Neural cell (in vitro differentiated cells): ENCODE measurements at regions not wholly inside any gene's neighbourhood (a gene's known extent, or its start where the extent isn't known, plus 50 kb on each side); places are given as distances from the start of the nearest gene placed in this dataset.

Source experiments
- H2AFZ ChIP-seq: fragments of 200-600, 300-800 bp; sonication (generic), shearing (Covaris generic); 2 replicates; pipeline ENCODE4 v1.6.0; 2014; ENCODE audit warnings: low read depth, mild to moderate bottlenecking, antibody characterized with exemption, low read length, moderate library complexity
- H3F3A ChIP-seq: fragments of 200-600 bp; shearing (Covaris generic); 2 replicates; pipeline ENCODE4 v1.6.1; 2016; ENCODE audit warnings: mild to moderate bottlenecking, moderate library complexity, mixed read lengths, antibody characterized with exemption, low read length; ENCODE audit not compliant: insufficient read depth, poor library complexity, severe bottlenecking
- H3K27ac ChIP-seq: fragments of 200-600, 300-800 bp; sonication (generic), shearing (Covaris generic); 2 replicates; pipeline ENCODE4 v1.5.1; 2014; ENCODE audit warnings: mild to moderate bottlenecking, low read length, moderate library complexity
- H3K27me3 ChIP-seq: fragments of 300-800, 200-600 bp; sonication (generic), shearing (Covaris generic); 2 replicates; pipeline ENCODE4 v1.6.0; 2014; ENCODE audit warnings: mild to moderate bottlenecking, low read depth, low read length, moderate library complexity; ENCODE audit not compliant: insufficient read depth
- H3K36me3 ChIP-seq: fragments of 300-800, 200-600 bp; sonication (generic), shearing (Covaris generic); 2 replicates; pipeline ENCODE4 v1.5.1; 2014; ENCODE audit warnings: mild to moderate bottlenecking, antibody characterized with exemption, low read length, moderate library complexity; ENCODE audit not compliant: insufficient read depth
- H3K4me2 ChIP-seq: fragments of 300-800, 200-600 bp; sonication (generic), shearing (Covaris generic); 2 replicates; pipeline ENCODE4 v1.6.0; 2014; ENCODE audit warnings: mild to moderate bottlenecking, low read length
- H3K4me3 ChIP-seq: fragments of 300-800, 200-600 bp; sonication (generic), shearing (Covaris generic); 2 replicates; pipeline ENCODE4 v1.5.1; 2014; ENCODE audit warnings: mild to moderate bottlenecking, low read length, moderate library complexity
- H3K79me2 ChIP-seq: fragments of 200-600 bp; shearing (Covaris generic); replicated peaks from 2 replicates; pipeline ENCODE4 v1.6.0; 2014; ENCODE audit warnings: mild to moderate bottlenecking, low read length, moderate library complexity; ENCODE audit not compliant: insufficient read depth
- H3K9ac ChIP-seq: fragments of 300-800, 200-600 bp; sonication (generic), shearing (Covaris generic); 2 replicates; pipeline ENCODE4 v1.6.1; 2016; ENCODE audit warnings: mild to moderate bottlenecking, low read length, mixed read lengths
- H3K9me2 ChIP-seq: fragments of 200-600 bp; shearing (Covaris generic); 2 replicates; pipeline ENCODE4 v1.6.1; 2016; ENCODE audit warnings: mild to moderate bottlenecking, low read length, mixed read lengths; ENCODE audit not compliant: insufficient read depth
- H3K9me3 ChIP-seq: fragments of 200-600, 300-800 bp; sonication (generic), shearing (Covaris generic); 2 replicates; pipeline ENCODE4 v1.6.1; 2016; ENCODE audit warnings: mild to moderate bottlenecking, mixed run types, low read length, moderate library complexity, mixed read lengths
- H4K20me1 ChIP-seq: fragments of 200-600 bp; shearing (Covaris generic); 2 replicates; pipeline ENCODE4 v1.6.1; 2016; ENCODE audit warnings: mild to moderate bottlenecking, mixed run types; ENCODE audit not compliant: insufficient read depth
- CTCF ChIP-seq: fragments of 450-650 bp; IDR thresholded peaks from 2 replicates; pipeline ENCODE4 v1.5.1; 2014; ENCODE audit warnings: antibody characterized with exemption, mild to moderate bottlenecking, moderate library complexity; ENCODE audit not compliant: poor library complexity, severe bottlenecking
- EP300 ChIP-seq: fragments of 450-650 bp; conservative IDR thresholded peaks from 2 replicates; pipeline ENCODE4 v1.6.1; 2014; ENCODE audit warnings: antibody characterized with exemption, mild to moderate bottlenecking, moderate library complexity; ENCODE audit not compliant: poor library complexity, severe bottlenecking
- EZH2 ChIP-seq: fragments of 200-600, 300-800 bp; shearing (Covaris generic), sonication (generic); IDR thresholded peaks from 2 replicates; pipeline ENCODE4 v1.6.1; 2014; ENCODE audit warnings: antibody characterized with exemption, low read length, borderline replicate concordance, mild to moderate bottlenecking; ENCODE audit not compliant: insufficient read depth, poor library complexity, severe bottlenecking
- MXI1 ChIP-seq: fragments of 450-650 bp; conservative IDR thresholded peaks from 2 replicates; pipeline ENCODE4 v1.6.1; 2014; ENCODE audit warnings: antibody characterized with exemption, mild to moderate bottlenecking; ENCODE audit not compliant: poor library complexity, severe bottlenecking
- POLR2AphosphoS5 ChIP-seq: IDR thresholded peaks from 2 replicates; pipeline ENCODE4 v1.6.1; 2012
- RAD21 ChIP-seq: fragments of 450-650 bp; conservative IDR thresholded peaks from 2 replicates; pipeline ENCODE4 v1.6.1; 2014; ENCODE audit warnings: antibody characterized with exemption, mild to moderate bottlenecking, moderate library complexity
- REST ChIP-seq: IDR thresholded peaks from 2 replicates; pipeline ENCODE4 v1.6.1; 2012; ENCODE audit warnings: borderline replicate concordance
- SMC3 ChIP-seq: fragments of 450-650 bp; conservative IDR thresholded peaks from 2 replicates; pipeline ENCODE4 v1.6.1; 2014; ENCODE audit warnings: antibody characterized with exemption, mild to moderate bottlenecking, moderate library complexity; ENCODE audit not compliant: poor library complexity
- TAF1 ChIP-seq: IDR thresholded peaks from 2 replicates; pipeline ENCODE4 v1.6.1; 2012; ENCODE audit warnings: low read depth

- Histone ChIP-seq H3F3A (no peaks in the 10 kb centered on the region), H3K27ac (no peak overlapping the region), H3K9me3 (no peaks in the 10 kb centered on the region), H3K4me3 (no peak overlapping the region), H3K9me2 (no peaks in the 10 kb centered on the region), H3K79me2 (no peaks in the 10 kb centered on the region), H3K9ac (no peak overlapping the region), H4K20me1 (no peaks in the 10 kb centered on the region), H2AFZ (no peak overlapping the region), H3K27me3 (no peaks in the 10 kb centered on the region), H3K36me3 (no peaks in the 10 kb centered on the region), H3K4me2 (no peak overlapping the region)
- TF ChIP-seq MXI1: no peak
- no peak for TF ChIP-seq EZH2
Measured at GRCh38 chr3:11950576-11950975, 53.6 kb upstream of the SYN2 start.

- Histone ChIP-seq H3K9ac (no peak overlapping the region), H3K9me3 (no peaks in the 10 kb centered on the region), H3F3A (no peaks in the 10 kb centered on the region), H2AFZ (no peak overlapping the region), H3K9me2 (no peaks in the 10 kb centered on the region), H3K27ac (no peak overlapping the region), H3K27me3 (no peaks in the 10 kb centered on the region), H3K36me3 (no peaks in the 10 kb centered on the region), H3K4me2 (no peak overlapping the region), H4K20me1 (no peaks in the 10 kb centered on the region), H3K79me2 (no peaks in the 10 kb centered on the region), H3K4me3 (no peak overlapping the region)
- TF ChIP-seq POLR2AphosphoS5 (no peak), RAD21 (no peak), TAF1 (no peak), CTCF (no peak), REST (no peak), MXI1 (no peak)
Measured at GRCh38 chr3:11953350-11953749, 50.8 kb upstream of the SYN2 start.

- no peaks in the 10 kb centered on the region for H3K9me3 ChIP-seq
- TF ChIP-seq MXI1 (no peak), CTCF (no peak), REST (no peak), POLR2AphosphoS5 (no peak), EZH2 (no peak), EP300 (no peak), SMC3 (no peak), TAF1 (no peak)
- no peak overlapping the region for H3K4me3 ChIP-seq
- H3K9ac ChIP-seq: no peak overlapping the region
- H3K36me3 ChIP-seq: no peaks in the 10 kb centered on the region
- no peaks in the 10 kb centered on the region for H4K20me1 ChIP-seq
- no peaks in the 10 kb centered on the region for H3K9me2 ChIP-seq
- no peak overlapping the region for H2AFZ ChIP-seq
- H3K79me2 ChIP-seq: no peaks in the 10 kb centered on the region
- no peaks in the 10 kb centered on the region for H3K27me3 ChIP-seq
- no peak overlapping the region for H3K27ac ChIP-seq
- H3K4me2 ChIP-seq: no peak overlapping the region
- H3F3A ChIP-seq: no peaks in the 10 kb centered on the region
Measured at GRCh38 chr3:11953778-11954177, 50.4 kb upstream of the SYN2 start.
